Body of pancreas (tissue), 4 donors: ENCODE measurements at regions not wholly inside any gene's neighbourhood (a gene's known extent, or its start where the extent isn't known, plus 50 kb on each side); places are given as distances from the start of the nearest gene placed in this dataset.

Experiments
- CTCF ChIP-seq, 7 experiments: fragments of 450-650 bp in 4 of 7; fragments of 200-600 bp in 3 of 7; sonication (generic) in 3 of 7; IDR thresholded peaks; one replicate each; pipeline ENCODE4 v1.5.1; 2016 to 2019; ENCODE audit warnings: antibody characterized with exemption in 7 of 7
- POLR2A ChIP-seq, 3 donors: fragments of 450-650 bp; IDR thresholded peaks; one replicate each; pipeline ENCODE4 v1.6.1; 2016; ENCODE audit warnings: antibody characterized with exemption in 3 of 3, mild to moderate bottlenecking in 2 of 3

- TF ChIP-seq POLR2A (IDR thresholded peaks at IDR 0.05) (no peak), CTCF (IDR thresholded peaks at IDR 0.05) (no peak)
These were observed 178.3 kb downstream of the SOX9 start for GRCh38 chr17:72299100-72299499.
